ENCODE measurements at regions not wholly inside any gene's neighbourhood (a gene's known extent, or its start where the extent isn't known, plus 50 kb on each side); places are given as distances from the start of the nearest gene placed in this dataset.

DNA sequence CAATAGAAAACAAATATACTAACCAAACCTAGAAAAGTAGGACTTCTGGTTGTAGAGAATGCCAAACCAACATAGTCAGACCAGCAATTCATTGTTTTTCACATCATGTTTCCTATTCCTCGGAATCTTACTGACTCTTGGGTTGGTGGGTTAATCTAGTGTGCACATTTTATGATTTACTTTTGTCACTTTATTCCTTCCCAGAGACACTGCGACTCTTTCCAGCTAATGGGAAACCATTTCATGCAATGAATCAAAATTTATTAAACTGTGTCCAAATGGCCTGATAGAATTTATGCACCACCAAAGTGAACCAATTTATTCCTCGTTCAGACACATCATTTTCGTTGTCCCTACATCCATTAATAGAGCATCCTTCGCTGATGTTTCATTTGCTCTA, 464.9 kb downstream of the RPS29 start:
- no peak overlapping the region for H3K4me3 ChIP-seq (ENCODE audit: low read depth, low read length)
- TF ChIP-seq, protein P1, sequence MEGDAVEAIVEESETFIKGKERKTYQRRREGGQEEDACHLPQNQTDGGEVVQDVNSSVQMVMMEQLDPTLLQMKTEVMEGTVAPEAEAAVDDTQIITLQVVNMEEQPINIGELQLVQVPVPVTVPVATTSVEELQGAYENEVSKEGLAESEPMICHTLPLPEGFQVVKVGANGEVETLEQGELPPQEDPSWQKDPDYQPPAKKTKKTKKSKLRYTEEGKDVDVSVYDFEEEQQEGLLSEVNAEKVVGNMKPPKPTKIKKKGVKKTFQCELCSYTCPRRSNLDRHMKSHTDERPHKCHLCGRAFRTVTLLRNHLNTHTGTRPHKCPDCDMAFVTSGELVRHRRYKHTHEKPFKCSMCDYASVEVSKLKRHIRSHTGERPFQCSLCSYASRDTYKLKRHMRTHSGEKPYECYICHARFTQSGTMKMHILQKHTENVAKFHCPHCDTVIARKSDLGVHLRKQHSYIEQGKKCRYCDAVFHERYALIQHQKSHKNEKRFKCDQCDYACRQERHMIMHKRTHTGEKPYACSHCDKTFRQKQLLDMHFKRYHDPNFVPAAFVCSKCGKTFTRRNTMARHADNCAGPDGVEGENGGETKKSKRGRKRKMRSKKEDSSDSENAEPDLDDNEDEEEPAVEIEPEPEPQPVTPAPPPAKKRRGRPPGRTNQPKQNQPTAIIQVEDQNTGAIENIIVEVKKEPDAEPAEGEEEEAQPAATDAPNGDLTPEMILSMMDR (IDR thresholded peaks at IDR 0.05; ENCODE audit: borderline replicate concordance, insufficient read depth, low read depth, low read length), result no peak

DNA sequence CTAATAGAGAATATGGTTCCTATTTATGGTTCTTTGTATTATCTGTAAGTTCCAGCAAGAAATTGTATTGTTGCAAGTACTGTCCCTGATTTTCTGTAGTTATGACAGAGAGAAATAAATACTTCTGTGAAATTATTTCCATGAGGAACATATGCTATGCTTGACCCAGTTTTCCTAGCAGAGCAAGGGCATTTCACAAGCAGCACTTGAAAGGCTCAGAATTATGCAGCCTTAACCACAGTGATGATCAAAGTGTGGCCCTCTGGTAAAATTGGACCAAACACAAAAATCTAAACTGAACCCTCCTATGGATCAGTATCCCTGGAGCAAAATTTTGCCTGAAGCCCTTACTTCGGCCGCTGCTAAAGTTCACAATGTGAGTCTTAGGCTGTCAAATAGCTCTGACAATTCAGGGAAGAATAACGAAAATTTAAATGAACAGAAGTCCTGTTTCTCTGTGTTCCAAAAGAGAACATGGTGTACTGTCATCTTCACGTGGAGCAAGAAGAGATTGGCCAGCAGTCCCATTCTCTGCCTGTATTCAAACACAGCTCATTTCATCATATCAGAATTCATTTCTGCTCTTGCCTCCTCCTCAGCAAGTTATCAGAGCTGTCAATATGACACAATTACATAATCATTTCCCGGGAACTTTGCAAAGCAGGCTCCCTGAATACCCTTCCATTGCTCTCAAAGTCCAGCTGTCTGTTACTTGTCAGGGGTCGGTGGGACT, 471.9 kb downstream of the RPS29 start:
- no peak overlapping the region for H3K4me3 ChIP-seq (ENCODE audit: low read depth, low read length)
- TF ChIP-seq, protein P1 (IDR thresholded peaks at IDR 0.05; ENCODE audit: borderline replicate concordance, insufficient read depth, low read depth, low read length), result no peak

DNA sequence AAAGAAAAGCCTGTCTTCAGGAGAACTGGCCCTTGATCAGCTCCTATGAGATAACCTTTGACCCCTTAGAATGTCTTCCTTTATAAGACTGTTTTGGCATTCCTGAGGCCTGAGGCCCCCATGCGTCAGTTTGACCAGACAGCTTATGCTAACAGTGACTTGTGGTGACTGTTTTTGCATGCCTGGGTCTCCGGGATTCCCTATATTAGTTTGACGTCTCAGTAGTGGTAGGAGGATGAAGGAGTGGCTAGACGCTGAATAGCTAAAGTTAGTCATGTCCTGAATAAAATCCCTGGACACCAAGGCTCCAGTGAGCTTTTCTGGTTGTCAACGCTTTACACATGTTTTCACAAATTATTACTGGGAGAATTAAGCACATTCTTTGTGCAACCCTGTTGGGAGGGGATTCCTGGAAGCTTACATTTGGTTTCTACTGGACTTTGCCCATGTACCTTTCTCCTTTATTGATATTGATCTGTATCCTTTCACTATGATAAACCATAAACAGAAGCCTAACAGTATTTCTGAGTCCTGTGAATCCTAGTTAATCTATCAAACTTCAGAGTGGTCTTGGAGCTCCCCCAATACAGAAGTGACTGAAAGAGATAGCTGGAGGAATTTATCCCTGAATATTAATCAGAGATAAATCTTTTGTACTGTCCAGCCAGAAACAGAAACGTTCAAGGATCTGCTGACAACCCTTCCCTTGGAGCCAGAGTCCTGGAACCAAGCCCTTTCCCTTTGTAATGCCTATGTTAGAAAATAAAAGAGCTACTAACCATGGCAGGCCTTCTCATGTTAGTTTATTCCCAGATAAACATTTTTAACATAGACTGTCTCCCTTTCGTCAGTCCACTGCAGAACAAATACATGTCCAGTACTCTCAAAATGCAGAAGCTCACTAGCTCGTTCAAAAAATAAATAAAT, 479.2 kb downstream of the RPS29 start:
- H3K4me3 ChIP-seq (ENCODE audit: low read depth, low read length), result no peak overlapping the region
- TF ChIP-seq, protein P1 (IDR thresholded peaks at IDR 0.05; ENCODE audit: borderline replicate concordance, insufficient read depth, low read depth, low read length), result no peak

DNA sequence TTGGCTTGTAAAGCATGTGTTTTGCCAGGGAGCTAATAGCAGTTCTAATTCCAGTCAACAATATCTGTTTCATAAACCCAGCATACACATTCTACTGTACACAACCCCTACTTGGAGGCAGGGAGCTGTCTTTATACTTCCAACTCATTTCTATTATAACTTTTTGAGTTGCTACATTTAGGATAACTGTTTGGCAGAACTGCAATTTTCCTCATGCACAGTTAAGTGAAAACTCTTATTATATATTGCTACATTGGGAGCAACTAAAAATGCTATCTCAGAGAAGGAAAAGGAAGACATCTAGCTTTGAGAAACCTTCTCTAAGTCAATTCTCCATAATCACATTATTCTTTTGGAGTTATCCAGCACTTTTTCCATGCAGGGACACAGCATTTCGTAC, 480.2 kb downstream of the RPS29 start:
- H3K4me3 ChIP-seq (ENCODE audit: low read depth, low read length), result no peak overlapping the region
- TF ChIP-seq, protein P1 (IDR thresholded peaks at IDR 0.05; ENCODE audit: borderline replicate concordance, insufficient read depth, low read depth, low read length), result no peak

DNA sequence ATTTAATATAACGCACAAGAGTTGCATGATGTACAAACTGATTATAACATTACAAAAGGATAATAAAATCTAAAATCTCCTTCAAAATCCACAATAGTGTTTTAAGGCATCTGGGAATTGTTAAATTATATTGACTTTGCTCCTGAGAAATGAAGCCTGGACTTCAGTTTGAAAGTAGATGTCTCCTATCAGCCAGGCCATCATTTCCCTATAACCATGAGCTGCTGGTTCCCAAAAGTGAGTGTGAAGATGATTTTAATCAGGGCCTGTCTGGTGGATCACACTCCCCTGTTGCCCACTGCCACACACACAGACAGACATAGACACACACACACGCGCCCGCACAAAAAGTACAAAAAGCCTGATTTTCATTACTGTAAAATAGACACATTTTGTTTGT, 480.7 kb downstream of the RPS29 start:
- no peak overlapping the region for H3K4me3 ChIP-seq (ENCODE audit: low read depth, low read length)
- TF ChIP-seq, protein P1 (IDR thresholded peaks at IDR 0.05; ENCODE audit: borderline replicate concordance, insufficient read depth, low read depth, low read length), result no peak

DNA sequence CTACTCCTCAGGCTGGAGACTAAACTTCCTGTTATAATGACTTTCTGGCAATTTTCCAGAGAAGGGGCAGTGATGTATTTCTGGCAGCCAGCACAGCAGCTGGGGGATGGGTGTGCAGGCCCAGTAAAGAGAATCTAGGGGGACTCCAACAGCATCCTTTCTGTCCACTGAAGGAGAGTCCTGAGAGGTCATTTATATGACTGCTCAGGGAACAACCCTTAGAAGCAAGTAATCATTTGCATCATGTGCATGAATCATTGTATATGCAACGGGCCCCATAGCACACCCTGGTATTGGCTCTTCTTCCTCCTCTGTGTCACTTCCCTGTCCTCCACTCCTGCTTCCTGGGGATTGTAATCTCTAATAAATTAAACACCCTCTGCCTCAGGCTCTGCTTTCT, 493.8 kb downstream of the RPS29 start:
- TF ChIP-seq, protein P1 (IDR thresholded peaks at IDR 0.05; ENCODE audit: borderline replicate concordance, insufficient read depth, low read depth, low read length), result no peak

More for the DNA sequence above, 493.8 kb downstream of the RPS29 start:
- no peak overlapping the region for H3K4me3 ChIP-seq (ENCODE audit: low read depth, low read length)
